Fibroblast of pulmonary artery (primary cell): ENCODE measurements at regions not wholly inside any gene's neighbourhood (a gene's known extent, or its start where the extent isn't known, plus 50 kb on each side); places are given as distances from the start of the nearest gene placed in this dataset.

Experiments used
- DNase-seq: peaks from one replicate; pipeline ENCODE4 v3.0.0-alpha.2; 2010; ENCODE audit warnings: low read depth
- H3K4me3 ChIP-seq: replicated peaks from 2 replicates; pipeline ENCODE4 v1.5.1; 2011; ENCODE audit warnings: low read depth, mild to moderate bottlenecking, control low read depth, low read length, moderate library complexity
- TF ChIP-seq, protein P1 (sequence below): IDR thresholded peaks from 2 replicates; pipeline ENCODE4 v1.5.1; 2011; ENCODE audit warnings: mild to moderate bottlenecking, control low read depth, low read length, inconsistent platforms; ENCODE audit errors: missing control alignments

DNA sequence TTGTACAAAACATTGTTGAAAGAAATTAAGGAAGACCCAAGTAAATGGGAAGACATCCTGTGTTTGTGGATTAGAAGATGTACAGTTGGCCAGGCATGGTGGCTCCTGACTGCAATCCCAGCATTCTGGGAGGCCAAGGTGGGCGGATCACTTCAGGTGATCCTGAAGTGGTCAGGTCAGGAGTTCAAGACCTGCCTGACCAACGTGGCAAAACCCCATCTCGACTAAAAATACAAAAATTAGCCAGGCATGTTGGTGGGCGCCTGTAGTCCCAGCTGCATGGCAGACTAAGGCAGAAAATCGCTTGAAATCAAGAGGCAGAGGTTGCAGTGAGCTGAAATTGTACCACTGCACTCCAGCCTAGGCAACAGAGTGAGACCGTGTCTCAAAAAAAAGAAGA is 62.0 kb upstream of the SEPTIN5 start:
- TF ChIP-seq, protein P1, sequence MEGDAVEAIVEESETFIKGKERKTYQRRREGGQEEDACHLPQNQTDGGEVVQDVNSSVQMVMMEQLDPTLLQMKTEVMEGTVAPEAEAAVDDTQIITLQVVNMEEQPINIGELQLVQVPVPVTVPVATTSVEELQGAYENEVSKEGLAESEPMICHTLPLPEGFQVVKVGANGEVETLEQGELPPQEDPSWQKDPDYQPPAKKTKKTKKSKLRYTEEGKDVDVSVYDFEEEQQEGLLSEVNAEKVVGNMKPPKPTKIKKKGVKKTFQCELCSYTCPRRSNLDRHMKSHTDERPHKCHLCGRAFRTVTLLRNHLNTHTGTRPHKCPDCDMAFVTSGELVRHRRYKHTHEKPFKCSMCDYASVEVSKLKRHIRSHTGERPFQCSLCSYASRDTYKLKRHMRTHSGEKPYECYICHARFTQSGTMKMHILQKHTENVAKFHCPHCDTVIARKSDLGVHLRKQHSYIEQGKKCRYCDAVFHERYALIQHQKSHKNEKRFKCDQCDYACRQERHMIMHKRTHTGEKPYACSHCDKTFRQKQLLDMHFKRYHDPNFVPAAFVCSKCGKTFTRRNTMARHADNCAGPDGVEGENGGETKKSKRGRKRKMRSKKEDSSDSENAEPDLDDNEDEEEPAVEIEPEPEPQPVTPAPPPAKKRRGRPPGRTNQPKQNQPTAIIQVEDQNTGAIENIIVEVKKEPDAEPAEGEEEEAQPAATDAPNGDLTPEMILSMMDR, result no peak
- no peak for DNase-seq
- no peak overlapping the region for H3K4me3 ChIP-seq

DNA sequence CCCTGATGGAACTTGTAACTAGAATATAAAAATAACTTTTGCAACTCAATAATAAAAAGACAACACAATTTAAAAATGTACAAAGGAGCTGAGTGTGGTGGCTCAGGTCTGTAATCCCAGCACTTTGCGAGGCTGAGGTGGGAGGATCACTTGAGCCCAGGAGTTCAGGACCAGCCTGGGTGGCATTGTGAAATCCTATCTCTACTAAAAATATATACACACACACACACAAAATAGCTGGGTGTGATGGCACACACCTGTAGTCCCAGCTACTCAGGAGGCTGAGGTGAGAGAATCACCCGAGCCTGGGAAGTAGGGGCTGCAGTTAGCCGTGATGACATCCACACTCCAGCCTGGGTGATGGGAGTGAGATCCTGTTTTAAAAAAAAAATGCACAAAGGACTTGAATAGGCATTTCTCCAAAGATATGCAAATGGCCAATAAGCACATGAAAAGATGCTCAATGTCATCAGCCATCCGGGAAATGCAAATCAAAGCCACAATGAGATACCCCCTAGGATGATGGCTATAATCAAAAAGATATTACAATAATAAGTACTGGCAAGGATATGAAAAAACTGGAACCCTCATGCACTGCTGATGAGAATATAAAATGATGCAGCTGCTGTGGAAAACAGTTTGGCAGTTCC is 59.8 kb upstream of the SEPTIN5 start:
- no peak for DNase-seq
- TF ChIP-seq, protein P1, result no peak
- no peak overlapping the region for H3K4me3 ChIP-seq

DNA sequence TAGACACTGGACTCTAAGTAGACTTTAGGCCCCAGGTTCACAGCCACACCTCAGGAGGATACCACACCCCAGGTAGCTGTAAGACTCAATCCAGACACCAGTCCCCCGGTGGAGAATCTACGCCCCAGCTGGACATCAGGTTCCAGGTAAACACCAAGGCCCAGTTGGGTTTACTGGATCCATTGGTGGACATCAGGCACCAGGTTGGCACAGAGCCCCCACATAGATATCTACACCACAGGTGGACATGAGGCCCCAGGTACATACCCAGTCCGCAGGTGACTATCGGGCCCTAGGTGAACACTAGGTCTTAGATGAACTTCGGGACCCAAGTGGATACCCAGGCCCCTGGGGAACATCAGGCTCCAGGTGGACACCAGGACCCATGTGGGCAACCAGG is 58.9 kb upstream of the SEPTIN5 start:
- DNase-seq, result no peak
- TF ChIP-seq, protein P1, result no peak
- no peak overlapping the region for H3K4me3 ChIP-seq

DNA sequence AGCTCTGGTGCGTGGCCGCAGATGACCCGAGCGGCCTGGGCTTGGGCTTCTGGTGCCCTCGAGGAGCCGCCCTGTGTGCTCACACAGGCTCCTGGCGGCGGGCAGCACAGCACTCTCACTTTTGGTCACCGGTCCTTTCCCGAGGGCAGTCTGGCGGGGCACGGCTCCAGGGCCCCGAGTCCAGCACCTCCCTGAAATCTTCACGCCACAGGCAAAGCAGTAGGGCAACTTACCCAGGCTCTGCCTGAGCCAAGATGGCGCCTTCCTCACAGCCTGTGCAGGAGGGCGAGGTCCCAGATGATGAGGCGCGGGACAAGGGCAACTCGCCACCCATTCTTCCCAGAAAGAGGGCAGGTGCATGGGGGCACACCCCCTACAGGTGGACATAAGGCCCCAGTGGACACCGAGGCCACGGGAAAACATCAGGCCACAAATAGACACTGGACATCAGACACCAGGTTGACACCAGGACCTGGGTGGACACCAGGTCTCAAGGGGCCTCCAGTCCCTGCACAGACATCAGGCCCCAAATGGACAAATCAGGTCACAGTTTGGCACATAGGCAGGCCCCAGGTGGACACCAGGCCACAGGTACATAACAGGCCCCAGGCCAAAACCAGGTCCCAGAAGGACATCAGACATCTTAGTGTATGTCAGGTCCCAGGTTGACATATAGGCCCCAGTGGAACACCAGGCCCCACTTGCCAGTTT is 57.6 kb upstream of the SEPTIN5 start:
- DNase-seq, result no peak
- TF ChIP-seq, protein P1, result no peak
- no peak overlapping the region for H3K4me3 ChIP-seq

DNA sequence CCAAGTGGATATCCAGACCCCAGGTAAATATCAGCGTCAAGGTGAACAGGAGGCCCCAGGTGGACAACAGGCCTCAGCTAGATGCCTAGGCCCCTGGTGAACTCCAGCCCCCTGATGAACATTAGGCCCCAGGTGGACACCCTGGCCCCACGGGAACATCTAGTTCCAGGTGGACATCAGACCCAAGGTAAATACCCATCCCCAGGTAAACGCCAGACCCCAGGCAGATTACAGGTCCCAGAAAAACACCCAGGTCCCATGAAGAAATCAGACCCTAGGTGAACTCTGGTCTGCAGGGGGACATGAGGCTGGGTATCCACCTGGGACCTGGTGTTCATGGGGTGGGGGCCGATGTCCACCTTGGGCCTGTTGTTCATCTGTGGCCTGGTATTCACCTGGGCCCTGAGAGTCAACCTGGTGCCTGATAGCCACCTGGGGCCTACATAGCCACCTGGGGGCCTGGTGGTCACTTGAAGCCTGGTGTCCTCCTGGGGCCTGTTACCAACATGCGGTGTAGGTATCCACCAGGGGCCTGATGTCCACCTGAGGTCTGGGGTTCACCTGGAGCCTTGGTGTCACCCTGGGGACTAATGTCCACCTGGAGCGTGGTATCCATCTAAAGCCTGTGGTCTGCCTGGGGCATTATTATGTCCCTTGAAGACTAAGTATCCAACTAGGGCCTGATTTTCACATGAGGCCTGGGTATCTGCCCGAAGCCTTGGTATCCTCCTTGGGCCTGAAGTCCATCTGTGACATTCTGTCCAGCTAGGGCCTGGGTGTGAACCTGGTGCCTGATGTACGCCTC is 56.8 kb upstream of the SEPTIN5 start:
- no peak for DNase-seq
- H3K4me3 ChIP-seq, result no peak overlapping the region
- TF ChIP-seq, protein P1, result no peak

DNA sequence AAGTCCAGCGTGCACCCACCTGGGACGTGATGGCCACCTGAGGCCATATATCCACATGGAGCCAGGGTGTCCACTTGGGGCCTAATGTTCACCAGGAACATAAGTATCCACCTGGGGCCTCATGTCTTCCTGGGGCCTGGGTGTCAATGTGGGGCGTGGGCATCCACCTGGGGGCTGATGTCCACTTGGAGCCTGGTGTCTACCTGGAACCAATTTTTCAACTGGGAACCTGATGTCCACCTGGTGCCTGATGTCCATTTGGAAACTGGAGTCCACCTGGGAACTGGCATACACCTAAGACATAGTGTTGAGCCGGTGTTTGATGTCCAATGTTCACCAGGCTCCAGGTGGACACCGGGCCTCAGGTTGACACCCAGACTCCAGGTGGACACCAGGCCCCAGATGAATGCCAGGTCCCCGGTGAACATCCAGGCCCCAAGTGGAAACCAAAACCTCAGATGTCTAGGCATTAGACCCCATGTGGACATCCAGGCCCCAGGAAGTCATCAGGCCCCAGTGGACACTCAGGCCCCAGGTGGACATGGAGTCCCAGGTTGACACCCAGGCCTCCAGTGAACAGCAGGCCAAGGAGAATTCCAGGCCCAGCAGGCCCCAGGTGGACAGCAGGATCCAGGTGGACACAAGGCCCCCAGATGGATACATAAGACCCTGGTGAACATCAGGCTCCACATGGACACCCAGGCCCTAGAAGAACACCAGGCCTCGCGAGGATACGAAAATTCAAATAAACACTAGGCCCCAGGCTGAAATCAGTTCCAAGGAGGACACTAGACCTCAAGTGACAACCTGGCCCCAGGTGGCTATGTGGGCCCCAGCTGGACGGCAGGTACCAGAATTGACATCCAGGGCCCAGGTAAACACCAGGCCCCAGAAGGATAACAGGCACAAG is 56.0 kb upstream of the SEPTIN5 start:
- no peak overlapping the region for H3K4me3 ChIP-seq
- no peak for DNase-seq
- TF ChIP-seq, protein P1, result no peak
